CD4-positive, alpha-beta T cell treated with Interleukin-4 for 4 hours (primary cell): ENCODE measurements at regions not wholly inside any gene's neighbourhood (a gene's known extent, or its start where the extent isn't known, plus 50 kb on each side); places are given as distances from the start of the nearest gene placed in this dataset.
A peak's percentile ranks its signal among the peaks of the same experiment; 100 is the strongest.
"Not testable (repeated sequence)": the region's sequence is repeated elsewhere in the genome, so short reads cannot be mapped to it uniquely, and the experiment has no call there.

ENCODE experiments used
- DNase-seq: peaks from one replicate; pipeline ENCODE4 v3.0.0-alpha.2; 2020

DNA sequence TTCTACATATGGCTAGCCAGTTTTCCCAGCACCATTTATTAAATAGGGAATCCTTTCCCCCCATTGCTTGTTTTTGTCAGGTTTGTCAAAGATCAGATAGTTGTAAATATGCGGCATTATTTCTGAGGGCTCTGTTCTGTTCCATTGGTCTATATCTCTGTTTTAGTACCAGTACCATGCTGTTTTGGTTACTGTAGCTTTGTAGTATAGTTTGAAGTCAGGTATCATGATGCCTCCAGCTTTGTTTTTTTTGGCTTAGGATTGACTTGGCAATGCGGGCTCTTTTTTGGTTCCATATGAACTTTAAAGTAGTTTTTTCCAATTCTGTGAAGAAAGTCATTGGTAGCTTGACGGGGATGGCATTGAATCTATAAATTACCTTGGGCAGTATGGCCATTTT lies 60.0 kb upstream of the GPC3 start:
- not testable (repeated sequence) for DNase-seq

DNA sequence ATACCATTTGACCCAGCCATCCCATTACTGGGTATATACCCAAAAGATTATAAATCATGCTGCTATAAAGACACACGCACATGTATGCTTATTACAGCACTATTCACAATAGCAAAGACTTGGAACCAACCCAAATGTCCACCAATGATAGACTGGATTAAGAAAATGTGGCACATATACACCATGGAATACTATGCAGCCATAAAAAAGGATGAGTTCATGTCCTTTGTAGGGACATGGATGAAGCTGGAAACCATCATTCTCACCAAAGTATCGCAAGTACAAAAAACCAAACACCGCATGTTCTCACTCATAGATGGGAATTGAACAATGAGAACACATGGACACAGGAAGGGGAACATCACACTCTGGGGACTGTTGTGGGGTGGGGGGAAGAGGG lies 81.7 kb upstream of the GPC3 start:
- not testable (repeated sequence) for DNase-seq

DNA sequence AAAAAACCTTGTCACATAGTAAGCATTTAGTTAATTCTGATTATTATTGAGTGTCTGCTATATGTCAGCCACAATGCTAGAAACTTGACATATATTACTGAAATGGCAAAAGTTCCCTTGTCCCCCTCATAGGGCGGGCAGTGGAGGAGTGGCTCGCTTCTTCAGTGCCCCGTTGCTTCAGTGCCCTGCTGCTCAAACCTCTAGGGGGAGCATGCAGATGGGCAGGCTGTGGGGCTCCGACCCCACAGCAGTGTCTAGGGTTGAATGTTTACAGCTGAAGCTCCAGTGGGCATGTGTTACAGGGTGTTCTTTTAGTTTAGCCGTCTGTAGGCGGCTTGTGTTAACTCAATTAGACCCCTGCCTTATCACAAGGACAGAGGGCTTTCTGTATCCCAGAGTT lies 86.5 kb upstream of the GPC3 start:
- not testable (repeated sequence) for DNase-seq

DNA sequence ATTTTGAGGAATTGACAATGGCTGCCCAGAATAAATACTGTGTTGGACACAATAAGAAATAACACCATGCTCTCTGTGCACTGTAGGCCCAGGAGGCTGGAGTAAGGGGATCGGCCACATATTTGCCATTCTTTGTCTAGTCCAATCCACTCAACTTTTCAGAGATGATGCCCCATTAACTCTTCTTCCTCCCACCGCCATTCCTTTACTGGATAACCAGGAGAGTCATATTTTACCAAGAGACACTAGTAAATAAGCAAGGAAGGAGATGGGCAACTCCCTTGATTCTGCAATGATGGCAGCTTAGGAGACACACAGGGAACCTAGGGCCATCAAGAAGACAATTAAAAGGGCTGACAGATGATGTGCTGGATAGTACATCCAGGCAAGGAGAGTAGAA lies 87.9 kb upstream of the GPC3 start:
- DNase-seq = no peak

DNA sequence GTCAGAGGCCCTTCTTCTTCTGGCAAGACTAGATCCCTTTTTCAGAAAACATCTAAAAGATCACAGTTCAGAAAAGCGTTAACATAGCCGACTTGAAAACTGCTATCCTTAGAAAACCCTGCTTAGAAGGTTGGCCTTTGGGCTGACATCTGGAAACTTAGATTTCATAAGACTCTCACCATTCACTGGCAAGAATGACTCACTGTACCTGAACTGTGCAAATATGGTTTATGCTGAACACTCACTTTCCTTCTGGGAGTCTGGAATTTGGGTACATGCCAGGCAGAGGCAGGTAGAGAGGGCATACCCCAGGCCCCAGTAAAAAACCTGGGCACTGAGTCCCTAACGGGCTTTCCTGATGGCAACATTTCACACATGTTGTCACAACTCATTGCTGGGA lies 88.8 kb upstream of the GPC3 start:
- no peak for DNase-seq

DNA sequence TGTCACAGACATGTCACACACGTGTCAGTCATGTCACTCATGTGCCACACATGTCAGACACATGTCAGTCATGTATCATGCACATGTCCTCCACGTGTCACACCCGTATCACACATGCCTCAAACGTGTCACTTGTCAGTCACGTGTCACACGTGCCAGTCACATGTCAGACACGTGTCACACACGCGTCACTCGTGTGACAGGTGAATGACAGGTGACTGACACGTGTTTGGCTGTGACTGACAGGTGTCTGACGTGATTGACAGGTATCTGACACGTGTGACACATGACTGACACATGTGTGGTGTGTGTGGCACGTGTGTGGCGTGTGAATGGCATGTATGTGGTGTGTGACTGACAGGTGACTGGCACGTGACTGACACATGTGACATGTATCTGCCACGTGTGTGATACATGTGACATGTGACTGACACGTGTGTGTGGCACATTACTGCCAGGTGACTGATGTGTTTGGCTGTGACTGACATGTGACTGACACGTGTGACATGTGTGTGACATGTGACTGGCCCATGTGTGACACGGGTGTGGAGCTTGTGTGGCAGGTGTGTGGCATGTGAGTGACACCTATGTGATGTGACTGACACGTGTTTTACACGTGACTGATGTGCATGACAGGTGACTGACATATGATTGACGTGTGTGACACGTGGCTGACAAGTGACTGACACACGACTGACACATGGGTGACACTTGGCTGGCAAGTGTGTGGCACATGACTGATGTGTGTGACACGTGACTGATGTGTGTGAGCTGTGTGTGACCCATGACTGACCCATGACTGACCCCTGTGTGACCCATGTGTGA lies 90.7 kb upstream of the GPC3 start:
- DNase-seq = no peak

DNA sequence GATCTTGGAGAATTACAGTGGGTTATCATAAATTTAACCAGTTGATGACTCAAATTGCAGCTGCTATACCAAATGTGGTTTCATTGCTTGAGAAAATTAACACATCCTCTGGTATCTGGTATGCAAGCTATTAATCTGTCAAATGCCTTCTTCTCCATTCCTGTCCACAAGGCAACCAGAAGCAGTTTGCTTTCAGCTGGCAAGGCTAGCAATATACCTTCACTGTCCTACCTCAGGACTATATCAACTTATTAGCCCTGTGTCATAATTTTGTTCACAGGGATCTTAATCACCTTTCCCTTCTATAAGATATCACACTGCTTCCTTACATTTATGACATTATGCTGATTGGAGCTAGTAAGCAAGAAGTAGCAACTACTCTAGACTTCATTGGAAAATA lies 110.0 kb upstream of the GPC3 start:
- DNase-seq = no peak

DNA sequence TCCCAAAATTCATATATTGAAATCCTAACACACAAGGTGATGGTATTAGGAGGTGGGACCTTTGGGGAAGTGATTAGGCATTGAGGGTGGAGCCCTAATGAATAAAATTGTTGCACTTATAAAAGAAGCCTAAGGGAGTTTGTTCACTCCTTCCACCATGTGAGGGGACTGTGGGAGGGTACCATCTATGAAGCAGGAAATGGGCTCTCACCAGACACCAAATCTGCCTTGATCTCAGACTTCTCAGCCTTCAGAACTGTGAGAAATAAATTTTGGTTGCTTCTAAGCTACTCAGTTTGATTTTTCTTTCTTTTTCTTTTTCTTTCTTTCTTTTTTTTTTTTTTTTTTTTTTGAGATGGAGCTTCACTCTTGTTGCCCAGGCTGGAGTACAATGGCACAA lies 116.2 kb upstream of the GPC3 start:
- DNase-seq = no peak

DNA sequence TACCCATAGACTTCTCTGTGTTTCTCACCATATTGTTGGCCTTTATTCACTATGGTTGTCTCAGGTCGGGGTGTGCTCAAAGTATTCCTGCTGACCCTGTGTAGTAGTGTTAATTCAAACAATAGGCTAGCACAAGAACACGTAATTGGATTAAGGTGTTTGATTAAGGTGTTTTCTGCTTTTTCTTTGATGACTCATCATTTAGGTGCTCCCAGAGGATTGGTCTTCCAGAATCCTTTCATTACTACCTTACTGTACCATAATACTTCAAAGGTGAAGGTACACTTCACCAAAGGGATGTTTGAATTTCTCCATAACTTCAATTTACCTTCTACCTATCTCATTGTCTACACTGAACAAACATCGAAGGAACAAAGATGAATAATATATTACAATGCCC lies 121.7 kb upstream of the CCDC160 start:
- DNase-seq = no peak

DNA sequence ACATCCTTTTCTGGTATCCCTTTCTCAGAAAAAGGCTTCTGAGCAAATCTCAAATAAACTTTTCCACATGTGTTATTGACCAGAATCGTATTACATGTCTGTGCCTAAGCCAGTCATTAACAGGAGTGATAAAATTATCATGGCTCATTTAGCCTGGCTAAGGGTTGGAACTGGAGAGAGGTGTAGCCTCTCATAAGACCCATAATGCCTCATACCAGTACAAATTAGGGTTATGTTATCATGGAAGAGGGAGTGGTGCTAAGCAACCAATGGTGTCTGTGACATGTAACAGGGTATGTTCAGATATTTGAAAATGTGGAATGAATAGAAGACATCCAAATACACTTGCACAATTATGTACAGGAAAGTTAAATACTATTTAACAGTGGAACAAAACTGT lies 99.6 kb upstream of the CCDC160 start:
- no peak for DNase-seq

DNA sequence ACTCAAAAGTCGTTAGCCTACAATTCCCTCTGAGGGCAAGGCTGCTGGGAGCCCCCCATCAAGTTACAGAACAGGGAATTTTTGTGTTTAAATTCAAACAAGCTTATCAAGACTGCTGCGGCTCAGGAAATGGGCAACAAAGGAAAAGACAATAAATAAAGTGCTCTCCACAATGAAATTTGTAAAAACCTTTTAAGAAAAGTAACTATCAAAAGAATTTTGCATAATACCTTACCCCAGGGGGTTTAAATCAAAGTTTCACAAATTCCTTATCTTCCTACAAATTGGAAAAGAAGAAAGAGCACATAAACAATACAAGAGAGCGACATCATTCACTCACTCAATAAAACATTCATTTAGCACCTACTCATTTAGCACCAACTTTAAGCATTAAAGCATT lies 97.9 kb upstream of the CCDC160 start:
- DNase-seq = no peak

DNA sequence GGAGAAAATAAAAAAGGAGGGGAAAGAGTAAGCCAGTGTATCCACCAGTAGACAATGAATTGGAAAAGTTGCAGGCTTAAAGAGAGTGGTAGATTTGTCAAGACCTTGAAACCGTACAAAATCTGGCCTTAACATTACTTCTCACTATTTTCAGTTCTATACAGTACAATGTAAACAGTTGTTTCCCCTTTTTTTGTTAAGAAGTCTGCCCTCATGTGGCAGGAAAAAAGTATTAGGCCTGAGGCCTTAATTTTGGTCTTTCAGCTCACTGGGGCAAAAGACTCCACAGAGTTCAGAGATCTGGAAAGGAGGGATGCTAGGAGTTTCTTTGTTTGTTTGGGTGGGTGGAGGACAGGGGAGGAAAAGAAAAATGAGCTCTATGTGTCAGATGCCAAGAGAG lies 92.8 kb upstream of the CCDC160 start:
- DNase-seq = peak; percentile 1

DNA sequence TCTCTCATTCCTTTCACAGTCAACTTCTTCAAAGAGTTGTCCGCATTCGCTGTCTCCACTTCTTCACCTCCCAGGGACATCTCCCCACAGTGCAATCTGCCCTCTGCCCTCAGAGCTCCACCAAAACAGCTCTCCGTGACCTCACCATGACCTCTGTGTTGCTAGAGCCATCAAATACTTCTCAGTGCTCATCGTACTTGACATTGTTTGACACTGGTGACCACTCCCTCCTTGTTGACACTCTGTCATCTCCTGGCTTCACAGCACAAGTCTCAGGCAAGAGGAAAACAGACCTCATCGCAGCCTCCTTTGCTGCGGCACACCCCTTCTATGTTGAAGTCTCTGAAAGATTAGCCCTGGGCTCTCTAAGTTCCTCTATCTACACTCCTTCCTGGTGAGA lies 90.5 kb upstream of the CCDC160 start:
- DNase-seq = no peak

DNA sequence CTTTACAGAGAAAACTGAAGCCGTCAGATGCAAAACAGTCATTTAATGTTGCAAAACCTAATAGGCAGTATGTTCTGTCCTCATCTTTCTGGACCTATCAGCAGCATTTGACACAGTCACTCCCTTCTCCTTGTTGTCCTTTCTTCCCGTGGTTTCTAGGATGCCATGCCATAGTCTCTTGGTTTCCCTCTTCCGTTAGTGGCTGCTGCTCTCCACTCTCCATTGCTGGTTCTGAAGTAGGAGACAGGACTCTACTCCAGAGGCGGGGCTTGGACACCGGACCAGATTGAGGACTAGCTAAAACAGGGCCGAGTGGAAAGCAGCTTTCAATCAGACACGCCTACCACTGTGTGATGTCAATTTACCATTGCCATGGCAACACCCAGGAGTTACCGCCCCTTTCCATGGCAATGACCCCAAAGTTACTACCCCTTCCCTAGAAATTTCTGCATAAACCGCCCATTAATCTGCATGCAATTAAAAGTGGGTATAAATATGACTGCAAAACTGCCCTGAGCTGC lies 88.8 kb upstream of the CCDC160 start:
- no peak for DNase-seq

DNA sequence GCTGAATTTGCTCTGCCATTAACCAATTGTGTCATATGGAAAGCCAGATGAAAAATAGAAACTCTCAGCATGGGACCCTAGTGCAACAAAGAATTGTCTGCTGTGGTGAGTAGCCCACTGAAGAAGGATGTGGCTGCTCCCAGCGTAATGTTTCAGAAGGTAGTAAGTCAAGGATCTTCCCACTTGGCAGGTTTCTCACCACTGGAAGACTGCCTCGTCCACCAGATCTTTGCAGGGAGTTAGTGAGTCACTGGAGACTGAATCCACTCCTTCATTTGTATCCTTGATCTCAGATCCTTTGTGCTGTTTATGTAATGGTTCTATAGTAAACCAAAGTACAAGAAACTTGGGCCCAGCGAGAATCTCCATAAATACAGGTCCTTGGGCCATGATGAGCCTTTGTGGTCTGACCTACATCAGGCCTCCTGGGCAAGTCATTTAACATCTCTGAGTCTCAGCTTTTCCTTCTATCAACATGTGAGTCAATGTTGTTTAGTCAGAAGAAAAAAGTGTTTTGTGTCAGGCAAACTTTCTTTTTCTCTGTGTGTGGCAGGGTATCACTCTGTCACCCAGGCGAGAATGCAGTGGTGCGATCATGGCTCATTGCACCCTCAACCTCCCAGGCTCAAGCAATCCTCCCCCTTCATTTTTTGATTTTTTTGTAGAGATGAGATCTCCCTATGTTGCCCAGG lies 78.0 kb upstream of the CCDC160 start:
- DNase-seq = no peak

DNA sequence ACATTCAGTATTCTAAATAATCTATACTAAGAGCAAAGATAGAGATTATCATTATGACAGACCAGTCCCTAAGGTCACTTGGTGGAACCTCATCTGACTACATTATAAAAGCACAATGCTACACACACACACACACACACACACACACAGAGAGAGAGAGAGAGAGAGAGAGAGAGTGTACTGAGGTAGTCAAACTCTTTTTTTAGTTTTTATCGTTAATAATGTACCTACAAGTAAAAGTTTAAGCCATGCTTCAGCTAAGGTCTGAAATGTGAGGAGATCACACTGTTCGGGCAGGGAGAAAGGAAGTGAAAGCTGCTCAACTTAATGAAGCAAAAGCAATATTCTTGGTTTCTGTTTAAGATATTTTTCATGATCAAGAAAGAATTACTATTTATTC lies 75.8 kb upstream of the CCDC160 start:
- DNase-seq = no peak

DNA sequence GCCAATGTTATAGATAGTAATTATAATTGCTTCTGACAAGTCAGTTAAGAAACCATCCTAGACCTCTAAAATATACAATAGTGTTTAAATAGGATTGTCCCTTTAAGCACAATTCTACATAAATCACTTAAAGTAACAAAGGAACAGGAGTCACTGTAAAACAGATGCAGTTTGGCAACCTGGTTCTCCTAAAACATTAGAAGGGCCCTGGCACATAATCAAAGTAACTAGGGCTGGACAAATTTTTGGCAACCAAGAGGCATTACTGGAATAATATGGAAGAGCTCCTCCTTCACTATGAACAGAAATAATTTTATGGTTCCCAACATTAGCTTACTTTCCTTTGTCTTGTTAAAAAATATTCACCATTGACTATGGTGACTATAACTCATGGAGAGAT lies 75.0 kb upstream of the CCDC160 start:
- DNase-seq = no peak

DNA sequence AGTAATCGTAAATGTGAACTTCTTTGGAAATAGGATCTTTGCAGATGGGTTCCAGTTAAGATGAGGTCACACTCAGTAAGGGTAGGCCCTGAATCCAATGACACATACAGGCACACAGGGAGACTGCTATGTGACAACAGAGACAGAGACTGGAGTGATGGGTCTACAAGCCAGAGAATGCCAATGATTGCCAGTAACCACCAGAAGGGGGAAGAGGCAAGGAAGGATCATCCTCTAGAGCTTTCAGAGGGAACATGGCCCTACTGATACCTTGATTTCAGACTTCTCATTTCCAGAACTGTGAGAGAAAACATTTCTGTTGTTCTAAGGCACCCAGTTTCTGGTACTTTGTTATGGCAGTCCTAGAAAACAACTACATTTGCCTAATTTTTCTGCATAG lies 73.1 kb upstream of the CCDC160 start:
- DNase-seq = no peak

DNA sequence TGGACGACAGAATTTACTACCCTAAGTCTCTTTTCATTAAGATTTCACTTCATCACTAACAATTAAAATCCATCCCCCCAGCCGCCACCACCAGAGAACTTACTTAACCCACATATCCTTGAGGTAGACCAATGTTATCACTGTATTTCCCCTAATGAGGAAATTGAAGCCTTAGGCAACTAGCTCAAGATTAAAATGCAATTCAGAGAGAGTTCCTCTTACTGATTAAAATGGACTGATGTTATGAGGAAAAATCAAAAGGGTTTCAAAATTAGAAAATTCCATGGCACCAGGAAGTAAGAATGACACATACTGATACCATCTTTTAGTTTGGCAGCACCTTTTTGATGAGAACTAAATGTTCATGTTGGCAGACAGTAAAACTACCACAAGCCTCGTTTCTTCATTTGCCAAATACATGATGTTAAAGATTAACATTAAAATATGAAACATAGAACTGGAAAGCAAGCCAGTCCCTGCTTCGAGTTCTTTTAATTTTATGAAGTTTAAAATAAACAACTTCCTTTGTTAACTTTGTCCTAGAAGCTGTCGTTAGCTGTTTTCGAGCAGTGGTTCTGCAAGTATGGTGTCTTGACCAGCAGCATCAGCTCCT lies 69.3 kb upstream of the CCDC160 start:
- no peak for DNase-seq

DNA sequence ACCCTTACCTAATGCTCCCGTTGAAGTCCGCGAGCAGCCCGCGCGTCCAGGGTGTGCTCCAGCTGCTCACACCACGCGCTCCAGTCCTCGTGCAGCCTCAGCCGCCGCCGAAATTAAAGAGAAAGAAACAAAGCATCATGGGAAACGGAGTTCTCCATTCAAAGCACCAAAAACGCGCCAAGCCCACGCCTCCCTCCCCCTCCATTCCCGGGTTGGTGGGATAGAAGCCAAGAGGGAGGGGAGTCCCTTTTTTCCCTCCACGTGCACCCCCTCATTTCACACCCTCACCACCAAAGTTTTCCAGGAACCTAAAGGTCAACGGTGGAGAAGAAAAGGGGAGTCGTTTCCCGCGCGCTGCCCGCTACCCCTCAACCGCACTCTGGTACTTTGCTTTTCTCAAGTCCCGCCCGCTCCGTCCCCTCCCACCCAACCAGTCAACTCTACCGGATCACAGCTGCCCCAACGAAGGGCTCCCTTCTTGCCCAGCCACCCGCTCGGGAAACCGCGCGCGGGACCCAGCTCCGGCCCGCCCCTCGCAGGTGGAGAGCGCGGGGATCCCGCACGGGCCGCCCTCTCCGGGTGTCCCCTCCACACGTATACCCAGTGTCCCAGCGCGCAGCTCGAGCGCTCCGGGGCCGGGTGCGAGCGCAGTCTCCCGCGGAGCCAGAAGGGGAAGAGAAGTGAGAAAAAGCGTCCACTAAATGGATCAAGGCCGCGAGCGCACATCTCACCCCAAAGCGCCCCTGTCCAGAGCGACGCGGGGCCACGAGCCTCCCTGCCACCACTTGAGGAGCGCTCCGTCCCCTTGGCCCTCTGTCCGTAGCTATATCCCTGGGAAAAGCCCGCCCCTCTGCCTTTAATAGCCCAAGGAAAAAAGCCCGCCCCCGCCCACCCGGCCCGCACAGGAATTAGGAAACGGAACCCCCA lies 65.1 kb upstream of the CCDC160 start:
- peak; percentile 4 for DNase-seq

DNA sequence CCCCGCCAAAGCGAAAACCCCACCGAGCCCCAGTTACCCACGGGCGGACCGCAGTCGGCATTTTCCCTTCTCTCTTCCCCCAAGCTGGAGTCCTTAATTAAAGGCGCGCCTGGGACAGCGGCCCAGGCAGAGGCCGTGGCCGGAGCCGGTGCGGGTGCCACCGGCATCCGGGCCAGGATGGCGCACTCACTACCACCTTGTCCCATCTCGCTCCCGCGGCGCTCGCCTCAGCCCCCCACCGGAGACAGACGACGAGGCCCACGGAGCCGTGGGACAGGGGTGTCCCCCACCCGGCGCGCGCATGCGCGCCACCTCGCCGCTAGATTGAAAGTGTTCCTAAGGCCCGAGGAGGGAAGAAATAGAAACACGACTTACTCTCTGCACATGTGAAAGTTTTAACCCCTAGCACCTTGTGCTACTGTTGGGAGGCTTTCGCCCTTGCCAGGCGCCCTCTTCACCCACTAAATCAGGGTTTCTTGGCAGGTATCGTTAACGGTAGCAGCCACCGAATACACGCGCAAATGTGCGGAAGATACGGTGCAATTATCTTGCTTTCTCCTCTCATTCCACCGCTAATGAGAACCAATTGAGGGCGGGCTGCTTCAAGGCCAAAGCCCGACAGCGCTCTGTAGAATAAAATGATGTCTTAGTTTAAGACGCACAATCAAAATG lies 64.3 kb upstream of the CCDC160 start:
- DNase-seq = peak; percentile 27

DNA sequence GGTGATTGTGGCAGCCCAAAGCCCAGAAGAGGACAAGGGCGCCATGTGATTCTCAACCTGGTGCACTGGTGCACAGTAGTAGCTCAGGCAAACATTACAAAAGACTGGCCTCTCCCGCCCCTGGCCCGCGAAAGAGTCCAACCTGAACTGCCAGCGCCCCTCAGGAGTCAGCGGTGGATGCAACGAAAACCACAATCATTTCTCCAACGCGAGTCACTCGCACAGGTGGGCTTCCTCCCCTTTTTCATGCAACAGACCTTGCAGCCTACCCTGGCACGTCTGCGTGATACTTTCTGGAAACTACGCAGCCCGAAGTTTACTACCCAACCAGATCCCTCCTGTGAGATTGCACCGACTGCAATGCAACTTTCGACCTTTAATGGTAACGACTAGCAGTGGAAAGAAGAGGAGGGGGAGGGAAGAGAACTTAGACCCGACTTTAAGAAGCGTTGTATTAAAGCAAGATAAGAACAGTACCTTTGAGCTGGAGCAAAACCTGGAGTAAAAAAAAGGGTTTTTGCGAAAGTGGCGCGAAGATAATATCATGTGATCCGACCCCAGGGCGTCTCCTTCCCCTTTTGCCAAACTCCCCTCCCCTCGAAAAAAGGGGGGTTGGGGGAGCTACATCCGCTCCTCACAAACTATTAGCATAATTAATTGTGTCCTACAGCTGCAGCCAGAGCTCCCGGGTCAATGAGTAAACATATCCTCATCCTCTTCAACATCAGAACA lies 63.3 kb upstream of the CCDC160 start:
- no peak for DNase-seq
